Spleen (tissue), 11 donors: ENCODE measurements at regions not wholly inside any gene's neighbourhood (a gene's known extent, or its start where the extent isn't known, plus 50 kb on each side); places are given as distances from the start of the nearest gene placed in this dataset.
"Not testable (repeated sequence)": the region's sequence is repeated elsewhere in the genome, so short reads cannot be mapped to it uniquely, and the experiment has no call there.

Experiments used
- DNase-seq: peaks from one replicate; pipeline ENCODE4 v3.0.0-alpha.2; 2020
- H3K27ac ChIP-seq, 8 donors: fragments of 200-600 bp; sonication (generic) in 7 of 8; 1 replicate in 4 of 8; 2 replicates in 4 of 8; pipeline versions ENCODE4 v1.5.0 to v1.8.0; 2016 to 2021; ENCODE audit warnings: inconsistent platforms in 4 of 8, mild to moderate bottlenecking in 4 of 8, moderate library complexity in 1 of 8
- H3K27me3 ChIP-seq, 7 donors: fragments of 200-600 bp; sonication (generic) in 6 of 7; replicated peaks in 1 of 7; 1 replicate in 4 of 7; 2 replicates in 3 of 7; pipeline versions ENCODE4 v1.5.0 to v1.8.0; 2016 to 2021; ENCODE audit warnings: inconsistent platforms in 3 of 7, mild to moderate bottlenecking in 1 of 7
- H3K36me3 ChIP-seq, 6 donors: fragments of 200-600 bp; sonication (generic) in 5 of 6; 1 replicate in 4 of 6; 2 replicates in 2 of 6; pipeline versions ENCODE4 v1.5.0 to v1.8.0; 2016 to 2021; ENCODE audit warnings: inconsistent platforms in 2 of 6
- H3K4me1 ChIP-seq, 6 donors: fragments of 200-600 bp; sonication (generic) in 5 of 6; 1 replicate in 3 of 6; 2 replicates in 3 of 6; pipeline versions ENCODE4 v1.5.0 to v1.8.0; 2016 to 2021; ENCODE audit warnings: inconsistent platforms in 3 of 6
- H3K4me3 ChIP-seq, 8 donors: fragments of 200-600 bp; sonication (generic) in 7 of 8; 1 replicate in 4 of 8; 2 replicates in 4 of 8; pipeline versions ENCODE4 v1.5.0 to v1.8.0; 2016 to 2021; ENCODE audit warnings: inconsistent platforms in 4 of 8, mild to moderate bottlenecking in 4 of 8, moderate library complexity in 2 of 8
- H3K9me3 ChIP-seq, 8 donors: fragments of 200-600 bp; sonication (generic) in 7 of 8; 1 replicate in 4 of 8; 2 replicates in 4 of 8; pipeline versions ENCODE4 v1.5.0 to v1.8.0; 2016 to 2021; ENCODE audit warnings: inconsistent platforms in 4 of 8
- CTCF ChIP-seq, 11 experiments: fragments of 200-600 bp in 7 of 11; fragments of 450-650 bp in 4 of 11; sonication (generic) in 4 of 11; IDR thresholded peaks in 8 of 11; conservative IDR thresholded peaks in 3 of 11; 1 replicate in 7 of 11; 2 replicates in 4 of 11; pipeline versions ENCODE4 v1.4.0 to v1.8.0; 2016 to 2021; ENCODE audit warnings: antibody characterized with exemption in 11 of 11, inconsistent platforms in 4 of 11, mild to moderate bottlenecking in 1 of 11
- POLR2A ChIP-seq, 3 donors: fragments of 450-650 bp; IDR thresholded peaks; one replicate each; pipeline ENCODE4 v1.5.1; 2017; ENCODE audit warnings: antibody characterized with exemption in 3 of 3, mild to moderate bottlenecking in 1 of 3
- POLR2AphosphoS5 ChIP-seq, 3 donors: sonication (generic); formaldehyde crosslinking; IDR thresholded peaks; one replicate each; pipeline ENCODE4 v1.5.1; 2017; ENCODE audit warnings: antibody characterized with exemption in 3 of 3
- WGBS, 5 donors: extraction: QIAGEN DNeasy Blood & Tissue Kit in 3 of 5; methylation state at CpG; one replicate each; pipeline versions ENCODE4 v1.1.5 to v1.1.7; 2013 to 2018; 5-methylcytosine and 5-hydroxymethylcytosine counted together
- intact Hi-C: fragments of 100-400 bp; cut with DNase I; formaldehyde crosslinking; loops from one replicate; pipeline ENCODE4 v1.15.0; 2023; ENCODE audit warnings: low total_unique reads
- donor health status: healthy with polysubstance abuse.
- donor health status: DM: no; HTN: no; CAD: no; lungs with moderate emphysema.
- donor health status: DM: no; HTN: no; CAD: no.
- donor health status: Bipolar disorder and iron deficiency.
- donor health status: healthy.
- donor health status: DM: no; HTN: no; CAD: no.
- donor health status: DM: yes; HTN: yes; CAD: no.

- DNase-seq, result no peak
- peaks cover 0 to 12% (median 0%) of the 10 kb centered on the region in 8 donors for H3K9me3 ChIP-seq
- TF ChIP-seq CTCF (IDR thresholded peaks at IDR 0.05 in 8 of 11, conservative IDR thresholded peaks at IDR 0.05 in 3 of 11), result no peak
- TF ChIP-seq POLR2AphosphoS5 (IDR thresholded peaks at IDR 0.05), result no peak
- WGBS, 5 donors, result 73 to 86% (median 79%) methylated on average over 15 of the region's 15 CpGs
- no peak overlapping the region for H3K4me3 ChIP-seq
- no peak overlapping the region for H3K27ac ChIP-seq
- no peaks in the 10 kb centered on the region for H3K27me3 ChIP-seq
- intact Hi-C loops, result no loop called here
- no peaks in the 10 kb centered on the region for H3K36me3 ChIP-seq
- H3K4me1 ChIP-seq, result no peaks in the 10 kb centered on the region
These were observed 400.8 kb downstream of the SMOC2 start for GRCh38 chr6:168841609-168842278.

- H3K27me3 ChIP-seq, H3K36me3 ChIP-seq, H3K4me3 ChIP-seq, H3K4me1 ChIP-seq, H3K27ac ChIP-seq, intact Hi-C loops: not testable (repeated sequence)
- peak; percentile 91 for DNase-seq
- H3K9me3 ChIP-seq, result peaks cover 0 to 12% (median 0%) of the 10 kb centered on the region in 8 donors
- WGBS, 5 donors, result 67 to 82% (median 79%) methylated on average over 38 to 40 of the region's 40 CpGs
These were observed 399.9 kb downstream of the SMOC2 start for GRCh38 chr6:168840932-168841331.

GRCh38 chr6:168840299-168840698, 399.3 kb downstream of the SMOC2 start:
- H3K27ac ChIP-seq, H3K4me3 ChIP-seq, H3K36me3 ChIP-seq, H3K27me3 ChIP-seq, intact Hi-C loops, DNase-seq, H3K4me1 ChIP-seq: not testable (repeated sequence)
- WGBS, 5 donors, result 86 to 91% (median 89%) methylated on average over 15 to 21 of the region's 25 CpGs
- H3K9me3 ChIP-seq, result peaks cover 0 to 12% (median 0%) of the 10 kb centered on the region in 8 donors

- 80 to 87% (median 82%) methylated on average over 15 of the region's 15 CpGs for WGBS, 5 donors
- H3K27ac ChIP-seq, result no peak overlapping the region
- H3K36me3 ChIP-seq, result no peaks in the 10 kb centered on the region
- H3K27me3 ChIP-seq, result no peaks in the 10 kb centered on the region
- H3K4me3 ChIP-seq, result no peak overlapping the region
- peaks cover 0 to 12% (median 0%) of the 10 kb centered on the region in 8 donors for H3K9me3 ChIP-seq
- TF ChIP-seq POLR2AphosphoS5 (IDR thresholded peaks at IDR 0.05), result no peak
- TF ChIP-seq POLR2A (IDR thresholded peaks at IDR 0.05), result no peak
- no peak for TF ChIP-seq CTCF (IDR thresholded peaks at IDR 0.05 in 8 of 11, conservative IDR thresholded peaks at IDR 0.05 in 3 of 11)
- no peak for DNase-seq
- intact Hi-C loops, result no loop called here
- H3K4me1 ChIP-seq, result no peaks in the 10 kb centered on the region
These were observed 397.0 kb downstream of the SMOC2 start for GRCh38 chr6:168838037-168838399.

- Histone ChIP-seq H3K36me3 (no peaks in the 10 kb centered on the region), H3K4me3 (no peak overlapping the region), H3K27me3 (no peaks in the 10 kb centered on the region), H3K27ac (no peak overlapping the region), H3K4me1 (no peaks in the 10 kb centered on the region), H3K9me3 (peaks cover 0 to 12% (median 0%) of the 10 kb centered on the region in 8 donors)
- TF ChIP-seq CTCF (IDR thresholded peaks at IDR 0.05 in 8 of 11, conservative IDR thresholded peaks at IDR 0.05 in 3 of 11), result no peak
- no peak for TF ChIP-seq POLR2AphosphoS5 (IDR thresholded peaks at IDR 0.05)
- TF ChIP-seq POLR2A (IDR thresholded peaks at IDR 0.05), result no peak
- DNase-seq, result no peak
- intact Hi-C loops, result no loop called here
- WGBS, 5 donors, result 76 to 82% (median 81%) methylated on average over 15 of the region's 15 CpGs
These were observed 396.5 kb downstream of the SMOC2 start for GRCh38 chr6:168837254-168838036.
